HepG2 (cell line): ENCODE measurements at regions not wholly inside any gene's neighbourhood (a gene's known extent, or its start where the extent isn't known, plus 50 kb on each side); places are given as distances from the start of the nearest gene placed in this dataset.
A peak's percentile ranks its signal among the peaks of the same experiment; 100 is the strongest.

Experiments used
- ATAC-seq: fragments of 200-7000 bp; cut with Tn5 transposase; 3 replicates; pipeline ENCODE4 v1.9.1; 2020; ENCODE audit warnings: mild to moderate bottlenecking, moderate library complexity
- BruUV-seq: library from RNA; stranded (reverse); fragments of 400-500 nt; replicated peaks from 2 replicates; lab custom pipeline; 2021; lab: Mats Ljungman, UMichigan
- CTCF ChIA-PET: fragments of 300-600 bp; formaldehyde crosslinking; extraction: SDS; loops from one replicate; lab custom pipeline; 2021; ENCODE audit warnings: low total read pairs, inconsistent platforms, low intra/inter-chr PET ratio; lab: Yijun Ruan, JAX
- POLR2A ChIA-PET: fragments of 350-600 bp; sonication (Branson Sonifier 250); formaldehyde crosslinking; loops from one replicate; lab custom pipeline; 2020; ENCODE audit warnings: antibody characterized with exemption, inconsistent platforms; lab: Yijun Ruan, JAX
- DNase-seq: peaks from one replicate; pipeline ENCODE4 v3.0.0-alpha.2; 2015; ENCODE audit warnings: low spot score
- FAIRE-seq: peaks from 3 replicates; lab custom pipeline; 2011; peaks lifted over from hg19 to GRCh38; lab: Jason Lieb, UNC
- H2AFZ ChIP-seq: one replicate; pipeline ENCODE4 v1.6.1; 2011; ENCODE audit warnings: low read length, inconsistent platforms
- H3K27ac ChIP-seq: fragments of 300-600 bp; 3 replicates; pipeline ENCODE4 v1.8.0; 2011; ENCODE audit warnings: mixed run types, mild to moderate bottlenecking, mixed read lengths, low read length, inconsistent platforms; ENCODE audit not compliant: insufficient read depth; ENCODE audit errors: extremely low read length
- H3K27me3 ChIP-seq, 2 experiments: fragments of 200-600 bp in 1 of 2; 2 replicates in 1 of 2; 3 replicates in 1 of 2; pipeline versions ENCODE4 v1.6.0 to v1.8.0; 2011; ENCODE audit warnings: low read length in 2 of 2, mild to moderate bottlenecking in 2 of 2, moderate library complexity in 2 of 2, inconsistent platforms in 1 of 2; ENCODE audit not compliant: insufficient read depth in 2 of 2, control insufficient read depth in 1 of 2
- H3K36me3 ChIP-seq, 2 experiments: fragments of 200-600 bp in 1 of 2; replicated peaks in 1 of 2; 2 replicates in 1 of 2; 3 replicates in 1 of 2; pipeline versions ENCODE4 v1.5.1 to v1.8.0; 2011; ENCODE audit warnings: low read length in 2 of 2, inconsistent platforms in 1 of 2; ENCODE audit not compliant: insufficient read depth in 2 of 2, control insufficient read depth in 1 of 2
- H3K4me1 ChIP-seq: 2 replicates; pipeline ENCODE4 v1.5.1; 2012; ENCODE audit warnings: low read length, inconsistent platforms; ENCODE audit not compliant: insufficient read depth
- H3K4me2 ChIP-seq: 2 replicates; pipeline ENCODE4 v1.6.0; 2011; ENCODE audit warnings: low read depth, low read length, inconsistent platforms
- H3K4me3 ChIP-seq, 3 experiments: fragments of 200-600 bp in 1 of 3; sonication (generic), shearing (Covaris generic) in 1 of 3; replicated peaks in 1 of 3; 2 replicates each; pipeline ENCODE4 v1.5.1; 2011 to 2016; ENCODE audit warnings: low read length in 3 of 3, inconsistent platforms in 2 of 3, low read depth in 2 of 3, mild to moderate bottlenecking in 2 of 3, control low read depth in 1 of 3, mixed read lengths in 1 of 3; ENCODE audit not compliant: insufficient read depth in 1 of 3
- H3K79me2 ChIP-seq: one replicate; pipeline ENCODE4 v1.6.1; 2011; ENCODE audit warnings: low read length, inconsistent platforms; ENCODE audit not compliant: insufficient read depth
- H3K9ac ChIP-seq: 2 replicates; pipeline ENCODE4 v1.6.0; 2011; ENCODE audit warnings: mild to moderate bottlenecking, low read depth, low read length, inconsistent platforms; ENCODE audit not compliant: insufficient read depth
- H3K9me3 ChIP-seq: 2 replicates; pipeline ENCODE4 v1.5.1; 2012; ENCODE audit warnings: mild to moderate bottlenecking, low read length
- H4K20me1 ChIP-seq: 2 replicates; pipeline ENCODE4 v1.6.0; 2011; ENCODE audit warnings: inconsistent platforms, mild to moderate bottlenecking, low read length, moderate library complexity; ENCODE audit not compliant: insufficient read depth
- ARID5B ChIP-seq: IDR thresholded peaks from 2 replicates; pipeline ENCODE4 v1.4.0; 2020; ENCODE audit warnings: mild to moderate bottlenecking, missing genetic modification reagents
- ATF3 ChIP-seq: sonication (generic); formaldehyde crosslinking; IDR thresholded peaks from 2 replicates; pipeline ENCODE4 v1.4.0; 2020; ENCODE audit warnings: missing genetic modification reagents
- CBX5 ChIP-seq: sonication (generic); formaldehyde crosslinking; IDR thresholded peaks from 2 replicates; pipeline ENCODE4 v1.4.0; 2020; ENCODE audit warnings: missing genetic modification reagents, borderline replicate concordance
- FIP1L1 ChIP-seq: fragments of 200-400 bp; formaldehyde crosslinking; IDR thresholded peaks from 2 replicates; pipeline ENCODE4 v1.6.1; 2018; ENCODE audit warnings: low read depth, mild to moderate bottlenecking, low read length, moderate library complexity, borderline replicate concordance; ENCODE audit not compliant: insufficient read depth
- FOXA3 ChIP-seq: IDR thresholded peaks from 2 replicates; pipeline ENCODE4 v1.6.1; 2016; ENCODE audit warnings: missing genetic modification reagents, missing compliant biosample characterization
- FUBP1 ChIP-seq: sonication (generic); formaldehyde crosslinking; IDR thresholded peaks from 2 replicates; pipeline ENCODE4 v1.5.1; 2020; ENCODE audit warnings: missing genetic modification reagents, mild to moderate bottlenecking, borderline replicate concordance
- HNF4G ChIP-seq, 2 experiments: sonication (generic) in 1 of 2; formaldehyde crosslinking in 1 of 2; IDR thresholded peaks; 2 replicates each; pipeline versions ENCODE4 v1.4.0 to v1.6.1; 2011 to 2020; ENCODE audit warnings: borderline replicate concordance in 2 of 2, low read depth in 2 of 2, mild to moderate bottlenecking in 2 of 2, low read length in 1 of 2, missing genetic modification reagents in 1 of 2, moderate library complexity in 1 of 2
- HOXA7 ChIP-seq: sonication (generic); formaldehyde crosslinking; IDR thresholded peaks from 2 replicates; pipeline ENCODE4 v1.8.1; 2022; ENCODE audit warnings: mild to moderate bottlenecking, missing genetic modification reagents, moderate library complexity
- KLF11 ChIP-seq: IDR thresholded peaks from 2 replicates; pipeline ENCODE4 v1.6.1; 2016; ENCODE audit warnings: missing compliant biosample characterization
- KLF16 ChIP-seq, 2 experiments: sonication (generic) in 1 of 2; formaldehyde crosslinking in 1 of 2; IDR thresholded peaks; 2 replicates each; pipeline versions ENCODE4 v1.6.1 to v1.8.0; 2016 to 2023; ENCODE audit warnings: missing genetic modification reagents in 2 of 2, missing compliant biosample characterization in 1 of 2
- LCORL ChIP-seq, 2 experiments: fragments of 450-650 bp in 1 of 2; sonication (generic) in 1 of 2; formaldehyde crosslinking in 1 of 2; IDR thresholded peaks; 2 replicates each; pipeline versions ENCODE4 v1.5.0 to v1.6.1; 2017 to 2020; ENCODE audit warnings: antibody characterized with exemption in 1 of 2, missing genetic modification reagents in 1 of 2
- NCOA2 ChIP-seq: sonication (generic); formaldehyde crosslinking; IDR thresholded peaks from 2 replicates; pipeline ENCODE4 v1.8.0; 2022; ENCODE audit warnings: inconsistent platforms
- POLR2A ChIP-seq, 2 experiments: IDR thresholded peaks; 2 replicates each; pipeline ENCODE4 v1.6.1; 2011; ENCODE audit warnings: low read depth in 2 of 2, low read length in 2 of 2, mild to moderate bottlenecking in 1 of 2, moderate library complexity in 1 of 2; ENCODE audit not compliant: insufficient read depth in 1 of 2
- POLR2G ChIP-seq: fragments of 200-400 bp; formaldehyde crosslinking; IDR thresholded peaks from 2 replicates; pipeline ENCODE4 v1.6.1; 2018; ENCODE audit warnings: mild to moderate bottlenecking, low read depth, low read length, moderate library complexity
- ZFP1 ChIP-seq: IDR thresholded peaks from 2 replicates; pipeline ENCODE4 v1.6.1; 2016
- ZMYM4 ChIP-seq: sonication (generic); formaldehyde crosslinking; IDR thresholded peaks from 2 replicates; pipeline ENCODE4 v1.8.1; 2023; ENCODE audit warnings: mild to moderate bottlenecking, missing genetic modification reagents
- ZNF121 ChIP-seq: sonication (generic); formaldehyde crosslinking; IDR thresholded peaks from 2 replicates; pipeline ENCODE4 v1.5.0; 2020; ENCODE audit warnings: mild to moderate bottlenecking, missing genetic modification reagents
- ZNF441 ChIP-seq: sonication (generic); formaldehyde crosslinking; IDR thresholded peaks from 2 replicates; pipeline ENCODE4 v1.7.0; 2021; ENCODE audit warnings: missing genetic modification reagents, borderline replicate concordance
- ZNF549 ChIP-seq: sonication (generic); formaldehyde crosslinking; IDR thresholded peaks from 2 replicates; pipeline ENCODE4 v1.5.0; 2020; ENCODE audit warnings: missing genetic modification reagents
- WGBS: methylation state at CpG from one replicate; pipeline ENCODE4 v1.1.6; 2017; ENCODE audit warnings: low lambda C conversion rate; 5-methylcytosine and 5-hydroxymethylcytosine counted together
- in situ Hi-C: cut with HindIII; loops from 2 replicates; pipeline ENCODE4 v1.10.0; 2017; ENCODE audit warnings: low pct_unique_long_range_greater_than_20kb; ENCODE audit not compliant: extremely low pct_ligation_motif_present
- intact Hi-C: fragments of 100-400 bp; cut with micrococcal nuclease; formaldehyde crosslinking; loops from one replicate; pipeline ENCODE4 v1.10.0; 2022; ENCODE audit not compliant: unreplicated experiment

GRCh38 chr11:14584595-14584994, 59.0 kb upstream of the PDE3B start (continued):
- no peak for TF ChIP-seq LCORL (IDR thresholded peaks at IDR 0.05)
- TF ChIP-seq LCORL (CRISPR knock-in tag; IDR thresholded peaks at IDR 0.05): peak; percentile 88
- TF ChIP-seq NCOA2 (CRISPR knock-in tag): peak; percentile 48; the same call in 1 of the 2 replicates
- TF ChIP-seq KLF11: 0 out of 2 replicates have a peak, but pooled peaks have one; percentile 32
- TF ChIP-seq FOXA3 (CRISPR knock-in tag): peak; percentile 61
- 0 out of 2 replicates have a peak, but pooled peaks have one; percentile 27 for TF ChIP-seq CBX5
- no peak for TF ChIP-seq HOXA7 (CRISPR knock-in tag)
- TF ChIP-seq ZNF441 (CRISPR knock-in tag): peak; percentile 44; the same call in 1 of the 2 replicates
- TF ChIP-seq ZNF549 (CRISPR knock-in tag): no peak
- TF ChIP-seq ARID5B (CRISPR knock-in tag): peak; percentile 90
- no peak for TF ChIP-seq POLR2G
- TF ChIP-seq ZMYM4 (CRISPR knock-in tag): peak; percentile 85

GRCh38 chr11:14585438-14585837, 58.2 kb upstream of the PDE3B start:
- H4K20me1 ChIP-seq: no peaks in the 10 kb centered on the region
- no peak overlapping the region for H2AFZ ChIP-seq
- no peaks in the 10 kb centered on the region for H3K36me3 ChIP-seq
- no peak overlapping the region for H3K4me3 ChIP-seq
- no TSS peak for BruUV-seq
- ChIA-PET CTCF (no interaction called here), POLR2A (interaction anchor here (1.4 kb wide), 1 partner anchor 32 kb away, joined by 5 read pairs; no protein-coding TSS in a partner anchor)
- no peaks in the 10 kb centered on the region for H3K27me3 ChIP-seq
- H3K4me1 ChIP-seq: peaks cover 35% of the 10 kb centered on the region
- in situ Hi-C loops: no loop called here
- intact Hi-C loops: no loop called here
- no peak overlapping the region for H3K4me2 ChIP-seq
- no peak for DNase-seq
- no peaks in the 10 kb centered on the region for H3K79me2 ChIP-seq
- peak overlapping the region; percentile 72 for H3K27ac ChIP-seq
- FAIRE-seq: no peak
- no peaks in the 10 kb centered on the region for H3K9me3 ChIP-seq
- 96% methylated on average over 2 of the region's 2 CpGs for WGBS
- no peak for ATAC-seq
- no peak overlapping the region for H3K9ac ChIP-seq
- TF ChIP-seq FUBP1: no peak
- no peak for TF ChIP-seq ZNF121 (CRISPR knock-in tag)
- no peak for TF ChIP-seq ATF3 (CRISPR knock-in tag)
- no peak for TF ChIP-seq HNF4G (IDR thresholded peaks at IDR 0.05; ENCODE audit: borderline replicate concordance, low read depth, low read length)
- no peak for TF ChIP-seq HNF4G (CRISPR knock-in tag; IDR thresholded peaks at IDR 0.05; ENCODE audit: borderline replicate concordance, low read depth)
- no peak for TF ChIP-seq FIP1L1
- no peak for TF ChIP-seq POLR2A (IDR thresholded peaks at IDR 0.05; ENCODE audit: insufficient read depth in 1 of 2, low read depth in 2 of 2, low read length in 2 of 2)
- no peak for TF ChIP-seq KLF16 (CRISPR knock-in tag; IDR thresholded peaks at IDR 0.05)
- TF ChIP-seq ZFP1 (CRISPR knock-in tag): no peak
